Prostate gland (tissue), 2 donors: ENCODE measurements at regions not wholly inside any gene's neighbourhood (a gene's known extent, or its start where the extent isn't known, plus 50 kb on each side); places are given as distances from the start of the nearest gene placed in this dataset.

Experiments
- DNase-seq: peaks from one replicate; pipeline ENCODE4 v3.0.0-alpha.2; 2019; ENCODE audit warnings: low spot score
- H3K27ac ChIP-seq, 2 donors: fragments of 200-600 bp; sonication (generic); 2 replicates each; pipeline ENCODE4 v1.5.1; 2017 to 2019
- H3K27me3 ChIP-seq: fragments of 200-600 bp; sonication (generic); replicated peaks from 2 replicates; pipeline ENCODE4 v1.5.1; 2019; ENCODE audit not compliant: insufficient read depth
- H3K36me3 ChIP-seq, 2 donors: fragments of 200-600 bp; sonication (generic); 1 replicate in 1 of 2; 2 replicates in 1 of 2; pipeline versions ENCODE4 v1.5.1 to v1.8.1; 2017 to 2019
- H3K4me1 ChIP-seq: fragments of 200-600 bp; sonication (generic); replicated peaks from 2 replicates; pipeline ENCODE4 v1.5.1; 2019
- H3K4me3 ChIP-seq, 2 donors: fragments of 200-600 bp; sonication (generic); 2 replicates each; pipeline ENCODE4 v1.5.1; 2017 to 2019
- H3K9me3 ChIP-seq: fragments of 200-600 bp; sonication (generic); 2 replicates; pipeline ENCODE4 v1.5.1; 2017
- POLR2A ChIP-seq: fragments of 450-650 bp; IDR thresholded peaks from one replicate; pipeline ENCODE4 v1.6.1; 2016; ENCODE audit warnings: antibody characterized with exemption, mild to moderate bottlenecking
- POLR2AphosphoS5 ChIP-seq: sonication (generic); formaldehyde crosslinking; IDR thresholded peaks from one replicate; pipeline ENCODE4 v1.6.1; 2017; ENCODE audit warnings: antibody characterized with exemption
- WGBS: methylation state at CpG from one replicate; pipeline ENCODE4 v1.1.5; 2018; 5-methylcytosine and 5-hydroxymethylcytosine counted together
- intact Hi-C: fragments of 100-400 bp; cut with DNase I; formaldehyde crosslinking; loops from one replicate; pipeline ENCODE4 v1.14.2; 2022
- TF ChIP-seq, protein P1 (sequence below), 4 experiments: fragments of 200-600 bp in 2 of 4; fragments of 450-650 bp in 2 of 4; sonication (generic) in 2 of 4; IDR thresholded peaks; 1 replicate in 3 of 4; 2 replicates in 1 of 4; pipeline ENCODE4 v1.5.1; 2016 to 2019; ENCODE audit warnings: antibody characterized with exemption in 4 of 4, mild to moderate bottlenecking in 2 of 4, moderate library complexity in 2 of 4

DNA sequence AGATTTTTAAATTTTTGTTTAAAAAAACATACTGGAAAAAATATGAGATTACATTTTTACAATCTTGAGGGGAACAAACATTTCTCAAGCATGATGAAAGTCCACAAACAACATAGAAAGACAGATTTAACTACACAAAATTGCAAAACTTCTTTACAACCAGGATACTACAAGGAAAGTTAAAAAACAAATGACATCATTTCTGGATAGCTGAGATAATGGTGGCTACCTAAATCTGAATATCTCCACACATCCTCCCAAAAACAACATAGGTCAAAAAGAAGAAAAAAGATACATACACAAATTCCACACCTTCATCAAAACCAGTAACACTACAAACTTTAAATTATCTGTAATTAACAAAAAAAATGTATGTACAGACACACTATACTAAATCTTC lies 120.8 kb upstream of the TNPO1 start:
- H3K4me3 ChIP-seq = no peak overlapping the region
- H3K4me1 ChIP-seq = no peaks in the 10 kb centered on the region
- H3K27me3 ChIP-seq = no peaks in the 10 kb centered on the region
- H3K27ac ChIP-seq = no peak overlapping the region
- H3K36me3 ChIP-seq = no peaks in the 10 kb centered on the region
- no peaks in the 10 kb centered on the region for H3K9me3 ChIP-seq
- intact Hi-C loops = no loop called here
- TF ChIP-seq POLR2A (no peak), POLR2AphosphoS5 (no peak)
- TF ChIP-seq, protein P1, sequence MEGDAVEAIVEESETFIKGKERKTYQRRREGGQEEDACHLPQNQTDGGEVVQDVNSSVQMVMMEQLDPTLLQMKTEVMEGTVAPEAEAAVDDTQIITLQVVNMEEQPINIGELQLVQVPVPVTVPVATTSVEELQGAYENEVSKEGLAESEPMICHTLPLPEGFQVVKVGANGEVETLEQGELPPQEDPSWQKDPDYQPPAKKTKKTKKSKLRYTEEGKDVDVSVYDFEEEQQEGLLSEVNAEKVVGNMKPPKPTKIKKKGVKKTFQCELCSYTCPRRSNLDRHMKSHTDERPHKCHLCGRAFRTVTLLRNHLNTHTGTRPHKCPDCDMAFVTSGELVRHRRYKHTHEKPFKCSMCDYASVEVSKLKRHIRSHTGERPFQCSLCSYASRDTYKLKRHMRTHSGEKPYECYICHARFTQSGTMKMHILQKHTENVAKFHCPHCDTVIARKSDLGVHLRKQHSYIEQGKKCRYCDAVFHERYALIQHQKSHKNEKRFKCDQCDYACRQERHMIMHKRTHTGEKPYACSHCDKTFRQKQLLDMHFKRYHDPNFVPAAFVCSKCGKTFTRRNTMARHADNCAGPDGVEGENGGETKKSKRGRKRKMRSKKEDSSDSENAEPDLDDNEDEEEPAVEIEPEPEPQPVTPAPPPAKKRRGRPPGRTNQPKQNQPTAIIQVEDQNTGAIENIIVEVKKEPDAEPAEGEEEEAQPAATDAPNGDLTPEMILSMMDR (IDR thresholded peaks at IDR 0.05) = no peak
- no peak for DNase-seq

DNA sequence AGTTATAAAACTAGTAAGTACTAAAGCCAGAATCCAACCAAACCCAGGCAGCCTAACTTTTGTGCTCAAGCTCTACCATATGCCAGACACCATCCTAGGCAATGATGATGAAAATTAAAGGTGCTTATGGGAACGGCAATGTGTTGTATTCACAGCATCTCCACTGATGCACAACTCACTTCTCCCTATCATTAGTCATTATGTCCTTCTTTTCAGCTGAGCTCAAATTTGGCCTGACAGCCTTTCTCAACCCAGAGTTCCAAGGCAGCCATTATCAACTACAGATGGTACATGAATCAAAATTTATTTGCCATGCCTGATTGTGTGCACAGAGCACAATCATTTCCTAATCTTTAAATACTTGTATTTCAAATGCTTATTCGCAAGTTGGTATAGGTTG lies 121.6 kb upstream of the TNPO1 start:
- no peak overlapping the region for H3K27ac ChIP-seq
- H3K27me3 ChIP-seq = no peaks in the 10 kb centered on the region
- intact Hi-C loops = no loop called here
- no peaks in the 10 kb centered on the region for H3K36me3 ChIP-seq
- DNase-seq = no peak
- H3K4me1 ChIP-seq = no peaks in the 10 kb centered on the region
- no peaks in the 10 kb centered on the region for H3K9me3 ChIP-seq
- H3K4me3 ChIP-seq = no peak overlapping the region
- no peak for TF ChIP-seq POLR2A
- TF ChIP-seq, protein P1 (IDR thresholded peaks at IDR 0.05) = no peak
- WGBS = 96% methylated on average over 2 of the region's 2 CpGs

DNA sequence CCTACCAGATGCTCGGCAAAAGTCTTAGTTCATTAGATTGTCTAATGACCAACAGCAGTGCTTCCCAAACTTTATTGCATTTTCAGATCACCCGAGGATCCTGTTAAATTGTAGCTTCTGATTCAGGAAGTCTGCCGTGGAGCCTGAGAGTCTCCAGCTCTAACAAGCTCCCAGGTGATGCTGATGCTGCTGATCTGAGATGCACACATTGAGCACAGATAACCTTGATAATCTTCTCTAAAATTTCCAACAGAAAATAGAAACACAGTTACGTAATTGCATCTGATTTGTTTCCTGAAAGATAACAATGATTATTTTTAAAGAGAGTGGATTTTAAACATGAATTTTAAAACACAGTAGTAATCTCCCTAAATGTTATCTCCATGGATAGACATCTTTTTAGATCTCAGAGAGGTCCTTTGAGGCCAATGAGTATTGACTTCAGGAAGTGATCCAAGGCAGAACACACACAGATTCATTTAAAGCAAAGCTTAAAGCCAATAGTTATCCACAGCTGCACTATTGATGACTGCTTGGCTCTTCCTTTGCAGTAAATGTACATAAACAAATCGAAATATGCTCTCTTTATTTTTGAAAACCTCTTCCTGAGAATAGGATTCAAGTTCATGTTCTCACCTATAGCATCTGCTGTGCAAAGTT lies 122.8 kb upstream of the TNPO1 start:
- no peaks in the 10 kb centered on the region for H3K27me3 ChIP-seq
- intact Hi-C loops = no loop called here
- H3K27ac ChIP-seq = no peak overlapping the region
- TF ChIP-seq, protein P1 (IDR thresholded peaks at IDR 0.05) = no peak
- TF ChIP-seq POLR2A (no peak), POLR2AphosphoS5 (no peak)
- no peak overlapping the region for H3K4me3 ChIP-seq
- H3K4me1 ChIP-seq = no peaks in the 10 kb centered on the region
- no peak for DNase-seq
- no peaks in the 10 kb centered on the region for H3K36me3 ChIP-seq
- H3K9me3 ChIP-seq = no peaks in the 10 kb centered on the region
- 65% methylated on average over 5 of the region's 5 CpGs for WGBS

DNA sequence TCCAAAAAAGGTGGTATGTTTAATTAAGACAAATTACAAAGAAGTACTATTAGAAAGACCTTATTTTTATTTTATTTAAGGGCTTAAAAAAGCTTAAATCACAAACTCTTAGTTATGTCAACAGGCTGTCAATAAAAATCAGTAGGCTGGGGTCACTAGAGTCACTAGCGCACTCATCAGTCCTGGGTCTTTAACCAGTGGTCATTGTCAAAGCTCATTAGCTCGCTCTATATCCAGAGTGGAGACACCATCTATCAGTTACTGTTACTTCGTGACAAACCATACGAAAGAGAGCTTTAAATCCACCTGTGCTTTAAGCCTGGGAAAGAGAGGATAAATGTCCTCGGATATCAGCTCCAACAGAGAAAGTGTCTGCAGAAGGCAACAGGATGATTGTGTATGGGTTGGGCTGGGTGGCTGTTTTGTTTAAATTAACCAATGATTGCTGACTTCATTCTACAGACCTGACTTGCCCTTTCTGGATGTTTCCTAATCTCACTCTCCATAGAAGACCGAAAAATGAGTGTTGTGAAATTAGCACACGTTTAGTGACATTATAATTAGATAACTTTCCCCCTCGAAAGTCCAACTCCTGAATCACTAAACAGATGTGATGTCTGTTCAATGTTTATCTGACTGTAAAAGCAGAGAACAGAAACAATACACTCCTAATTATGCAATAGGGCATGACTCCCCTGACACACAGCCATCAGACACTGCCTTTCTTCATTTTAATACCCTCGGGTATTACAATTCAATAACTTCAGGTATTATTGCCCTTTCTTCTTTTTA lies 123.6 kb upstream of the TNPO1 start:
- intact Hi-C loops = no loop called here
- no peak for DNase-seq
- Histone ChIP-seq H3K27me3 (no peaks in the 10 kb centered on the region), H3K4me1 (no peaks in the 10 kb centered on the region), H3K4me3 (no peak overlapping the region), H3K27ac (no peak overlapping the region), H3K9me3 (no peaks in the 10 kb centered on the region), H3K36me3 (no peaks in the 10 kb centered on the region)
- TF ChIP-seq POLR2A = no peak
- TF ChIP-seq, protein P1 (IDR thresholded peaks at IDR 0.05) = no peak
- no peak for TF ChIP-seq POLR2AphosphoS5
- 78% methylated on average over 9 of the region's 9 CpGs for WGBS

DNA sequence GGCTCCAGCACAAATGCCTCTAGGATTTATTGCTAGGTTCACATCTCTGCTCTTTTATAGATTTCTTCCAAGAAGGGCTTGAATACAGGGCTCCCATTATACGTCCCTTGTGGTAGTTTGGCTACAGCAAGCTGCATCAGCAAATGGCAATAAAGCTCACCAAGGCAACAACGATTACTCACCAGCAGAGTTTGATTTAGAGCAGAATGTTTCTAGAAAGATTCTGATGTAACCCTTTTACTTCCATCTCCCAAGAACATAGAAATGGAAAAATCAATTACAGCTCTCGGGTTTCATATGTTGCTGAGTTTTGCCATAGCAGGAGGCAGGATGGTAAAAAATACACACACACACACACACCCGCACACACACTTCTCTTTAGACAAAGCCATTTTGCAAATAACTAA lies 124.2 kb upstream of the TNPO1 start:
- Histone ChIP-seq H3K4me1 (no peaks in the 10 kb centered on the region), H3K27me3 (no peaks in the 10 kb centered on the region), H3K27ac (no peak overlapping the region), H3K9me3 (no peaks in the 10 kb centered on the region), H3K4me3 (no peak overlapping the region), H3K36me3 (no peaks in the 10 kb centered on the region)
- TF ChIP-seq POLR2A (no peak), POLR2AphosphoS5 (no peak)
- TF ChIP-seq, protein P1 (IDR thresholded peaks at IDR 0.05) = no peak
- intact Hi-C loops = no loop called here
- DNase-seq = no peak
- WGBS = 38% methylated on average over 4 of the region's 4 CpGs
